Fibroblast of mammary gland (primary cell): ENCODE measurements at regions not wholly inside any gene's neighbourhood (a gene's known extent, or its start where the extent isn't known, plus 50 kb on each side); places are given as distances from the start of the nearest gene placed in this dataset.

ENCODE experiments used
- DNase-seq: peaks from one replicate; pipeline ENCODE4 v3.0.0-alpha.2; 2010; ENCODE audit warnings: low read depth
- H3K4me3 ChIP-seq: 2 replicates; pipeline ENCODE4 v1.5.1; 2011; ENCODE audit warnings: low read depth, mild to moderate bottlenecking, low read length, moderate library complexity; ENCODE audit not compliant: control insufficient read depth
- TF ChIP-seq, protein P1 (sequence below): conservative IDR thresholded peaks from 2 replicates; pipeline ENCODE4 v1.5.1; 2011; ENCODE audit warnings: low read depth, low read length, inconsistent platforms; ENCODE audit not compliant: control insufficient read depth, insufficient read depth

DNA sequence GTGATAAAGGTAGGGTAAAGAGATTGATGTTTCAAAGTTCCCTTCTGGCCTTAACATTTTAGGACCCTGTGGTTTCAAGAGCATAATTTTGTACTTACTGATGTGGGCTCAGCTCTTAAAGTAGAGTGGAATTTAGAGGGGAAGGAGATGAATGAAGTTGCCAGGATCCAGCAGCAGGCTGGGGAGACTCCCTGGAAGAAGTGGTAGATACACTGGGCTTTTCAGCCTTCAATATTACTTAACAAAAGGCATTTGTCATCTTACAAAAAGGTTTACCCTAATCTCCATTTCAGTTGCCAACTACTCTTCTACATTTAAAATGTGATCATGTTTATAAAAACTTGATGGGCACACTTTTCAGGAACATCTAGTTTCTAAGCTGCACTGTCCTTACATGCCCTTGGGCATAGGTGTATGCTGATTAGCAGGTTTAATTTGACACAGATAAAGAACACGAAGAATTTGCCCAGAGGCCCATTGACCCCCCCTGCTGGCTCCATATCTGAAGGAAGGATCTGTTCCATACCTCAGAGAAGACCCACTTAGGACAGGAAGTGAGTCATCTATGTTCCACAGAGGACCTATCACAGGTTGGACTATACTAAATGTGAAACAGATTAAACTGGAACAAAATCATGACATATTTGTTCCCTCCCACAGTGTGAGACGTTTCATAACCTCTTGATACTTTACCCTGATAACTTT lies 93.0 kb upstream of the LPP start:
- TF ChIP-seq, protein P1, sequence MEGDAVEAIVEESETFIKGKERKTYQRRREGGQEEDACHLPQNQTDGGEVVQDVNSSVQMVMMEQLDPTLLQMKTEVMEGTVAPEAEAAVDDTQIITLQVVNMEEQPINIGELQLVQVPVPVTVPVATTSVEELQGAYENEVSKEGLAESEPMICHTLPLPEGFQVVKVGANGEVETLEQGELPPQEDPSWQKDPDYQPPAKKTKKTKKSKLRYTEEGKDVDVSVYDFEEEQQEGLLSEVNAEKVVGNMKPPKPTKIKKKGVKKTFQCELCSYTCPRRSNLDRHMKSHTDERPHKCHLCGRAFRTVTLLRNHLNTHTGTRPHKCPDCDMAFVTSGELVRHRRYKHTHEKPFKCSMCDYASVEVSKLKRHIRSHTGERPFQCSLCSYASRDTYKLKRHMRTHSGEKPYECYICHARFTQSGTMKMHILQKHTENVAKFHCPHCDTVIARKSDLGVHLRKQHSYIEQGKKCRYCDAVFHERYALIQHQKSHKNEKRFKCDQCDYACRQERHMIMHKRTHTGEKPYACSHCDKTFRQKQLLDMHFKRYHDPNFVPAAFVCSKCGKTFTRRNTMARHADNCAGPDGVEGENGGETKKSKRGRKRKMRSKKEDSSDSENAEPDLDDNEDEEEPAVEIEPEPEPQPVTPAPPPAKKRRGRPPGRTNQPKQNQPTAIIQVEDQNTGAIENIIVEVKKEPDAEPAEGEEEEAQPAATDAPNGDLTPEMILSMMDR: no peak
- peak; percentile 81 for DNase-seq
- H3K4me3 ChIP-seq: no peak overlapping the region

DNA sequence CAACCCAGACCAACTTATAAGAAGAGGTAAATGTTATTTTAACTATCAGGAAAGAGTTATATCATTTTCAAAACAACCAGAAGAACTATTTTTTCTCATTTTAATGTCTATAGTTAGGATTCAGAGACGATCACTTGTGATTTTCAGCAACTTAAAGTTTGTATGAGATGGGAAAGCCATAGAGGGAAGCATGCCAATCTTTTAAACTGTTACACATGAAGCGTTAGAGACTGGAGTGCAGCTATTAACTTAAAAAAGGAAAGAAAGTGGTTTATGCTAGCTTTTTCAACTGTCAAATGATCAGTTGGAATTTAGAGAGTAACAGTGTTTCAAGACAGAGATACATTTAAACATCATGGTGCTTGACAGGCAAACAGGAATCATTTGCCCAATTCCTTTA lies 91.7 kb upstream of the LPP start:
- no peak overlapping the region for H3K4me3 ChIP-seq
- TF ChIP-seq, protein P1: no peak
- DNase-seq: no peak

DNA sequence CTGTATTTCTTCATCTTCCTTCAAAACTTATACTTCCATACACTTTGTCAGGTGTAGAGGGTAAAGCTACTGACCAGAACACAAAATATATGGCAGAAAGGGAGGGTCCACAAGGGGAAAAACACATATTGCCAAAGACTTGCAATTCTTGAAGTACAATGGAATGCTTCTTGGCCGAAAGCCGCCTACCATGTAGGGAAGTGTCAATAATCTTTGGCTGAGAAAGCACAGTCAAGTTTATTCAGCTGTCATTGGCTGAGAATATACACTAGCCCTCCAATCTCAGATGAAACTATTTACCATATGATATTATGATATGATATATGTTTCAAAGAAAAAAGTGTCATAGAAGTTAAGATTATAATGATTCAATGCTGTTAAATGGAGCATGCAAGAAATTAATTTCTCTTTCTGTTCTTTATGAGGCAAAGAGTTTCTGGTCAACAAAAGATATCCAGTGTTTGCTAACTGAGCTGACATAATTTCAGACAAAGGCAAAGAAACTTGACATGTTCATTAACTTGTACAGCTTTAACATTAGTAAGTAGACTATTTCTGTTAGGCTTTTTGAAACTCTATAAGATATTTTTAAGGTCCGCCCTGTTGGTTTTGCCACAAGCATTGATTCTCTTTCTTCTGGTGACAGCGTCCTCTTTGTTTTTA lies 89.0 kb upstream of the LPP start:
- TF ChIP-seq, protein P1: no peak
- H3K4me3 ChIP-seq: no peak overlapping the region
- DNase-seq: no peak

DNA sequence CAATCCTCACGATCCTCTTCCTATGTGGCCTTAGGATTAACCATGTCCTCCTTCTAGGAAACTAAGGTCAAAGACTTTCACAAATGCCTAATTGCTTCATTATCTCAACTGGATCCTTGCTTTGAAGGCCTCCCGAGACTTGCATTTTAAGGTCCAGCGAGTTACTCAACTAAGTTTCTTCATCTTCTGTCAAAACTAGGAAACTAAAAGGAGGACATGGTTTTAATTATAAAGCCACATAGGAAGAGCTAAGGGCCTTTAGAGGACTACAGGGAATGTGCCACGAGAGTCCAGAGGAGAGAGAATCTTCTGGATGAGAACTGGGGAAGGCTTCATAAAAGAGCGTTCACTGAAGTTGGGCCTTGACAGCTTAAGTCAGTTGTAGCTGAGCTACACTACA lies 87.8 kb upstream of the LPP start:
- TF ChIP-seq, protein P1: no peak
- no peak overlapping the region for H3K4me3 ChIP-seq
- DNase-seq: peak; percentile 60

DNA sequence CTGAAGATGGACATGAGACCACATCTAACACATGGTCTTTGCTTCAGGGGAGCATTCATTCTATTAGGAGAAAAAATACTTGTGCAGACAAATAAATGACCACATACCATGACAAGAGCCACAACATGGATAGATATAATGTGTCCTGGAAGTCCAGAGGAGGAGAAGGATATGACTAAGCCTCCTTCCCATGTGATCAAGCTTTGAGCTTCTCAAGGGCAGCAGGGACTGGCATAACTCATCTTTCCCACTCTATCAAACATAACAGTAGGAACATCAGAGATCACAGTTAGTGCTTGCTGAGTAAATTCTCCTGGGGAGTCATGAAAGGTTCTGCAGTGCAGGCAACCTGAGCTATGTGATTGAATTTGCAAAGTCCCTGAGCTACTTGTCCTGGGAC lies 86.0 kb upstream of the LPP start:
- H3K4me3 ChIP-seq: no peak overlapping the region
- TF ChIP-seq, protein P1: no peak
- DNase-seq: peak; percentile 87

DNA sequence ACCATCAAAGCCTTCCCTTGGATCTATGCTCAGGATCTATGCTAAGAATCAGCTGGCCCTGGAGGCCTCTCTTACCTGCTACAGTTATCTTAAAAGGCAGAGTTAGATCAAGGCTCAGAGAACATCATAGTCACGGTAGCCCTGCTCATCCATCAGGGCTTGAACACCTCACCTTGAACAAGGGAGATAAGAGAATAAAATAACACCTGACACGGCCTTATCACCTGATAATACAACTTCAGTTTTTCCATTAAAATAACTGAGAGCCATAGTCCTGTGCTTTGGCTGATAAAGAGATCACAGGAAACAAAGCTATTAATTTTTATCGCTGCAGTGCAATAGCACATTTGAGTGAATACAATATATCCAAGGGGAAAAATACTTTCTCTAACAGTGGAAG lies 85.6 kb upstream of the LPP start:
- TF ChIP-seq, protein P1: no peak

More for the DNA sequence above, 85.6 kb upstream of the LPP start:
- no peak overlapping the region for H3K4me3 ChIP-seq
- DNase-seq: no peak
